Keratinocyte (primary cell): ENCODE measurements at regions not wholly inside any gene's neighbourhood (a gene's known extent, or its start where the extent isn't known, plus 50 kb on each side); places are given as distances from the start of the nearest gene placed in this dataset.
"Not testable (repeated sequence)": the region's sequence is repeated elsewhere in the genome, so short reads cannot be mapped to it uniquely, and the experiment has no call there.

Experiments
- DNase-seq: peaks from one replicate; pipeline ENCODE4 v3.0.0-alpha.2; 2011; ENCODE audit warnings: low read depth, missing footprints, low spot score
- FAIRE-seq: peaks from 2 replicates; lab custom pipeline; 2011; peaks lifted over from hg19 to GRCh38; lab: Jason Lieb, UNC
- H2AFZ ChIP-seq: 2 replicates; pipeline ENCODE4 v1.6.0; 2012; ENCODE audit warnings: low read length, control low read depth, inconsistent platforms; ENCODE audit not compliant: control insufficient read depth
- H3K27ac ChIP-seq: 2 replicates; pipeline ENCODE4 v1.5.1; 2011; ENCODE audit warnings: low read length; ENCODE audit not compliant: control insufficient read depth, insufficient read depth
- H3K27me3 ChIP-seq: 3 replicates; pipeline ENCODE4 v1.6.0; 2011; ENCODE audit warnings: low read length; ENCODE audit not compliant: control insufficient read depth, insufficient read depth; ENCODE audit errors: extremely low read depth
- H3K36me3 ChIP-seq, 2 experiments: 2 replicates in 1 of 2; 3 replicates in 1 of 2; pipeline ENCODE4 v1.5.1; 2011; ENCODE audit warnings: low read length in 2 of 2, mild to moderate bottlenecking in 1 of 2; ENCODE audit not compliant: control insufficient read depth in 2 of 2, insufficient read depth in 2 of 2; ENCODE audit errors: extremely low read depth in 1 of 2
- H3K4me1 ChIP-seq: 3 replicates; pipeline ENCODE4 v1.5.1; 2011; ENCODE audit warnings: low read length; ENCODE audit not compliant: control insufficient read depth, insufficient read depth; ENCODE audit errors: extremely low read depth
- H3K4me2 ChIP-seq: 3 replicates; pipeline ENCODE4 v1.6.0; 2011; ENCODE audit warnings: low read depth, low read length; ENCODE audit not compliant: control insufficient read depth, insufficient read depth; ENCODE audit errors: extremely low read depth
- H3K4me3 ChIP-seq, 3 experiments: fragments of 200-600 bp in 1 of 3; sonication (generic) in 1 of 3; 2 replicates in 2 of 3; 3 replicates in 1 of 3; pipeline ENCODE4 v1.5.1; 2011 to 2016; ENCODE audit warnings: low read length in 3 of 3, mild to moderate bottlenecking in 3 of 3, control low read depth in 2 of 3, inconsistent platforms in 1 of 3, low read depth in 1 of 3, mixed read lengths in 1 of 3, mixed run types in 1 of 3, moderate library complexity in 1 of 3; ENCODE audit not compliant: control insufficient read depth in 2 of 3, insufficient read depth in 2 of 3; ENCODE audit errors: extremely low read depth in 1 of 3
- H3K79me2 ChIP-seq: 2 replicates; pipeline ENCODE4 v1.6.0; 2012; ENCODE audit warnings: low read length; ENCODE audit not compliant: control insufficient read depth, insufficient read depth
- H3K9ac ChIP-seq: 3 replicates; pipeline ENCODE4 v1.6.0; 2011; ENCODE audit warnings: low read length; ENCODE audit not compliant: control insufficient read depth, insufficient read depth; ENCODE audit errors: extremely low read depth
- H3K9me1 ChIP-seq: 3 replicates; pipeline ENCODE4 v1.6.0; 2011; ENCODE audit warnings: low read length; ENCODE audit not compliant: control insufficient read depth, insufficient read depth; ENCODE audit errors: extremely low read depth
- H3K9me3 ChIP-seq: 2 replicates; pipeline ENCODE4 v1.5.1; 2012; ENCODE audit warnings: low read depth, low read length; ENCODE audit not compliant: control insufficient read depth
- H4K20me1 ChIP-seq: 3 replicates; pipeline ENCODE4 v1.6.0; 2011; ENCODE audit warnings: low read length; ENCODE audit not compliant: control insufficient read depth, insufficient read depth; ENCODE audit errors: extremely low read depth
- EZH2 ChIP-seq: IDR thresholded peaks from one replicate; pipeline ENCODE4 v1.6.1; 2012; ENCODE audit warnings: inconsistent platforms, mild to moderate bottlenecking, low read length, moderate library complexity
- dilution Hi-C: fragments of 300-500 bp; cut with MboI; formaldehyde crosslinking; loops from one replicate; pipeline ENCODE4 v1.7.0; 2020; ENCODE audit warnings: low sequenced_read_pairs; ENCODE audit not compliant: extremely low pct_ligation_motif_present
- TF ChIP-seq, protein P1 (sequence below), 3 experiments: IDR thresholded peaks in 1 of 3; conservative IDR thresholded peaks in 1 of 3; optimal IDR thresholded peaks in 1 of 3; 2 replicates in 2 of 3; 3 replicates in 1 of 3; pipeline versions ENCODE3 to v1.5.1; 2011; ENCODE audit warnings: low read length in 3 of 3, mild to moderate bottlenecking in 3 of 3, moderate library complexity in 2 of 3, control low read depth in 1 of 3, inconsistent platforms in 1 of 3; ENCODE audit not compliant: insufficient read depth in 2 of 3; ENCODE audit errors: extremely low read depth in 1 of 3

GRCh38 chr14:37778135-37778943 lies 182.9 kb downstream of the TTC6 start:
- FAIRE-seq = no peak
- H3K36me3 ChIP-seq = no peaks in the 10 kb centered on the region
- dilution Hi-C loops = no loop called here

DNA sequence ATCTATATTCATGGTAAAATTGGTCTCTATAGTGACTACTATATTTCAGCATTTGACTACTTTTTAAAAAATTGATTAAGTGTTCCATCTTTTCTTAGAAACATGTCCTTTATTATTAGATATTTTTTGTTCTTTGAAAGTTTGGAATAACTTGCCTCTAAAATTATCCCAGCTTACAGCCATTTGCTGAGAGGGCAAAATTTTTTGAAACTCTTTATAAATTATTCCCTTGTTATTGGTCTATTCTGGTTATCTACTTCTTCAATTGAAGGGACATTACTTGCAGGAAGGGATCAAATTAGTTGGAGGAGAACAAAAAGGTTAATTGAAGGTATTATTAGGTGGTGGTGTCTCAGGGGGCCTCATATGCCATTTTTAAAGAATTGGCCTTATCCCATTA lies 184.1 kb downstream of the TTC6 start:
- no peak overlapping the region for H3K4me2 ChIP-seq
- no peak for FAIRE-seq
- H3K9ac ChIP-seq = no peak overlapping the region
- no peak for DNase-seq
- TF ChIP-seq, protein P1, sequence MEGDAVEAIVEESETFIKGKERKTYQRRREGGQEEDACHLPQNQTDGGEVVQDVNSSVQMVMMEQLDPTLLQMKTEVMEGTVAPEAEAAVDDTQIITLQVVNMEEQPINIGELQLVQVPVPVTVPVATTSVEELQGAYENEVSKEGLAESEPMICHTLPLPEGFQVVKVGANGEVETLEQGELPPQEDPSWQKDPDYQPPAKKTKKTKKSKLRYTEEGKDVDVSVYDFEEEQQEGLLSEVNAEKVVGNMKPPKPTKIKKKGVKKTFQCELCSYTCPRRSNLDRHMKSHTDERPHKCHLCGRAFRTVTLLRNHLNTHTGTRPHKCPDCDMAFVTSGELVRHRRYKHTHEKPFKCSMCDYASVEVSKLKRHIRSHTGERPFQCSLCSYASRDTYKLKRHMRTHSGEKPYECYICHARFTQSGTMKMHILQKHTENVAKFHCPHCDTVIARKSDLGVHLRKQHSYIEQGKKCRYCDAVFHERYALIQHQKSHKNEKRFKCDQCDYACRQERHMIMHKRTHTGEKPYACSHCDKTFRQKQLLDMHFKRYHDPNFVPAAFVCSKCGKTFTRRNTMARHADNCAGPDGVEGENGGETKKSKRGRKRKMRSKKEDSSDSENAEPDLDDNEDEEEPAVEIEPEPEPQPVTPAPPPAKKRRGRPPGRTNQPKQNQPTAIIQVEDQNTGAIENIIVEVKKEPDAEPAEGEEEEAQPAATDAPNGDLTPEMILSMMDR (optimal IDR thresholded peaks at IDR 0.05 in 1 of 3, IDR thresholded peaks at IDR 0.05 in 1 of 3, conservative IDR thresholded peaks at IDR 0.05 in 1 of 3; ENCODE audit: extremely low read depth in 1 of 3, insufficient read depth in 2 of 3, low read length in 3 of 3) = no peak
- no peak for TF ChIP-seq EZH2
- no peak overlapping the region for H2AFZ ChIP-seq
- no peak overlapping the region for H3K4me3 ChIP-seq
- dilution Hi-C loops = no loop called here
- H3K27ac ChIP-seq = no peak overlapping the region
- no peaks in the 10 kb centered on the region for H3K36me3 ChIP-seq
- no peaks in the 10 kb centered on the region for H4K20me1 ChIP-seq
- no peaks in the 10 kb centered on the region for H3K9me3 ChIP-seq
- no peaks in the 10 kb centered on the region for H3K27me3 ChIP-seq
- H3K79me2 ChIP-seq = no peaks in the 10 kb centered on the region
- no peaks in the 10 kb centered on the region for H3K4me1 ChIP-seq
- H3K9me1 ChIP-seq = no peaks in the 10 kb centered on the region

More at GRCh38 chr14:37778135-37778943, 182.9 kb downstream of the TTC6 start:
- Histone ChIP-seq H3K4me3 (no peak overlapping the region), H3K79me2 (no peaks in the 10 kb centered on the region), H3K27ac (no peak overlapping the region), H2AFZ (no peak overlapping the region), H3K9me1 (no peaks in the 10 kb centered on the region), H3K27me3 (no peaks in the 10 kb centered on the region), H3K9ac (no peak overlapping the region), H4K20me1 (no peaks in the 10 kb centered on the region), H3K4me1 (no peaks in the 10 kb centered on the region), H3K4me2 (no peak overlapping the region), H3K9me3 (no peaks in the 10 kb centered on the region)
- no peak for DNase-seq
- TF ChIP-seq EZH2 = no peak
- TF ChIP-seq, protein P1 (optimal IDR thresholded peaks at IDR 0.05 in 1 of 3, IDR thresholded peaks at IDR 0.05 in 1 of 3, conservative IDR thresholded peaks at IDR 0.05 in 1 of 3; ENCODE audit: extremely low read depth in 1 of 3, insufficient read depth in 2 of 3, low read length in 3 of 3) = no peak

- dilution Hi-C loops, H3K4me1 ChIP-seq, H3K4me2 ChIP-seq, DNase-seq, H3K79me2 ChIP-seq, H4K20me1 ChIP-seq, H3K27ac ChIP-seq, FAIRE-seq, H3K4me3 ChIP-seq, H3K9me1 ChIP-seq, H3K9ac ChIP-seq, H2AFZ ChIP-seq, H3K27me3 ChIP-seq, H3K36me3 ChIP-seq, H3K9me3 ChIP-seq: not testable (repeated sequence)
These were observed 185.3 kb downstream of the TTC6 start for GRCh38 chr14:37780731-37781130.
